ENCODE measurements at regions not wholly inside any gene's neighbourhood (a gene's known extent, or its start where the extent isn't known, plus 50 kb on each side); places are given as distances from the start of the nearest gene placed in this dataset.
"Not testable (repeated sequence)": the region's sequence is repeated elsewhere in the genome, so short reads cannot be mapped to it uniquely, and the experiment has no call there.

DNA sequence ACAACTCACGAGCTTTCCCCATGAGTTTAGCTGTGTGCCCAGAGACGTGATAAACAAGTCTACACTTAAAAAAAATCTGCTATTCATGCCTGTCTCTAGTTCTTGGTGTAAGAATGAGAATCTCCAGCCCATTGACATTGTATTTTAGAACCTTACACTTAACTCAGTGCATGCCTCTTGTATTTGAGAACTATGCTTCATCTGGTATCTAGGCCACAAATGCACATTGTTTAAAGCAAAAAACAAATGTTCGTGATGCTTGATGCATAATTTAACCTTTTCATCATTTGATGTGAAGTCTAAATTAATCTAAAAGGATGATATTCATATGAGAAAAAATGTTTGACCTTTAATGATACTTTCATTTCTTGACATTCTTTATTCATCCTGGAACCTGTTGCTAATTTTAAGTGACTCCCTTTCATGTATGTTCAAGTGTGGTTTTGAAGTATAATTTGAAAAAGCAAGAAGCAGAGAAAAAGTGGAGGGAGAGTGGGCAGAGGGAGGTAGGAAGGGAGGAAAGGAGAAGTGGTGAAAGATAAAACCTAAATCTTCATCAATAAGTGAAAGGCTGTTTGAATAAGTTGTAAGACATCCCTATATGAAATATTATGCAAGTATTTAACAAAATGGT is 116.9 kb downstream of the PFDN4 start:
- no peak for DNase-seq

DNA sequence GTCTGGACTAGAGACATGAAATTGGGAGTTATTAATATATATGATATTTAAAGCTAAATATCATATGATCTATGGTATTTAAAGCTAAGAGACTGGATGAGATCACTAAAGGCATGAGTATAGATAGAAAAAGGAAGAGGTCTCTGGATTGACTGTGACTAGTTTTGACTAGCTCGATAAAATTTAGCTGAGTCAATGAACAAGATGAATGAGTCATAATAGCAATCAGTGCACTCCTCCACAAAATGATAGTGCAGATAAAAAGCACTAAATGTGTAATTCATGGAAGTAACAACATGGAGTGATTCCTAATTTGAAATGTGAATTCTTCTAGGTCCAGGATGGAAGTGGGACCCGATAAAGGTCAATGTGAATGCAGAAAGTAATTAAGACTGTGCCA is 127.4 kb downstream of the PFDN4 start:
- DNase-seq = no peak

DNA sequence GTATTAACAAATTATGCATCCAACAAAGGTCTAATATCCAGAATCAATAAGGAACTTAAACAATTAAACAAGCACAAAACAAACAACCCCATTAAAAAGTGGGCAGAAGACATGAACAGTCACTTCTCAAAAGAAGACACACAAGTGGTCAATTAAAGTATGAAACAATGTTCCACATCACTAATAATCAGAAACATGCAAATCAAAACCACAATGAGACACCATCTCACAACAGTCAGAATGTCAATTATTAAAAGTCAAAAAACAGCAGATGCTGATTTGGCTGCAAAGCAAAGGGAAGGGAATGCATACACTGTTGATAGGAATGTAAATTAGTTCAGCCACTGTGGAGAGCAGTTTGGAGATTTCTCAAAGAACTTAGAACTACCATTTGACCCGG is 129.3 kb downstream of the PFDN4 start:
- no peak for DNase-seq

DNA sequence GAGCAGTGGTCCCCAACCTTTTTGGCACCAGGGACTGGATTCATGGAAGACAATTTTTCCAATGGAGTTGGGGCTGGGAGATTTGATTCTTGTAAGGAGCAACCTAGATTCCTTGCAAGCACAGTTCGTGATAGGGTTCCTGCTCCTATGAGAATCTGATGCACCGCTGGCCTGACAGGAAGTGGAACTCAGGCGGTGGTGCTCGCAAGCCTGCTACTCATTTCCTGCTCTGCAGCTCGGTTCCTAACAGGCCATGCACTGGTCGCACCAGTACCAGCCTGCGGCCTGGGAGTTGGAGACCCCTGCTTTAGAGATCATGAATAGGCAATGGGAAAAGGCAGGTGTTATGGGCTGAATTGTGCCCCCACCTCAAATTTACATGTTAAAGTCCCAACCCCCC is 131.2 kb downstream of the PFDN4 start:
- no peak for DNase-seq

DNA sequence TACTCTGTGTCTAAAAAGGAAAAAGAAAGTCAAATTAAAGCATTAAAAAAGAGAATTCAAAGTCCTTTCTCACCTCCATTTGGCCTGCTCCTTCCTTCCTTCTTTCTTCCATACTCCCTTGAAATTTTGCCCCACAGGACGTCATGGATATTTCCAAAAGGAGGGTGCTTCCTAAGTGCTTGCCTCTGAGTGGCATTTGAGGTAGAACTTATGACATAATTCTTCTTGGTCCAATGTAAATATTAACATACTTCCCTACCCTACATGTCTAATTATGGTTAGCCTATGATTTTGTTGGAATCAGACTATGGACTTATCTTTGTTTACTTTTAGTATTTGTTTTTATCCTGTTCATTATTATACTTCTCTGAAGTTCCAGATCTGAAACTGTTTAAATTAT is 132.3 kb downstream of the PFDN4 start:
- no peak for DNase-seq

DNA sequence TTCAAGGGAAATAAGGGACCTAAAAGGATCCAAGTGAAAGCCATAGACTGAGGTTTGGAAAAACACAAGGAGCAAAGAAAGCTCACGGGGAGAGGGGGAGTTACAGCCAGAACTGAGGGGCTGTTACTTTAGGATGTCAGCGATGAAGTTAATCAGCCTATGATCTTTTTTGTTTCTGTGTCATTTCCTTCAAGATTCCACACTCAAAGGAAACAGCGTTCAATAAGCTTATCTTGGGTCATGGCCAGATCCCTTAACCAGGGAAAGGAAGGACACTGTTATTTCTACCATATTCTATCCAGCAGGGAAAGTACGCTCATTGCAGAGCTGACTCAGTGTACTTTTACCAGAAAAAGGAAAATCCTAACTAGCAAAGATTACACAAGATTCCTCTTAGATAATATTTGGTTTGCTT is 132.8 kb downstream of the PFDN4 start:
- DNase-seq = no peak

DNA sequence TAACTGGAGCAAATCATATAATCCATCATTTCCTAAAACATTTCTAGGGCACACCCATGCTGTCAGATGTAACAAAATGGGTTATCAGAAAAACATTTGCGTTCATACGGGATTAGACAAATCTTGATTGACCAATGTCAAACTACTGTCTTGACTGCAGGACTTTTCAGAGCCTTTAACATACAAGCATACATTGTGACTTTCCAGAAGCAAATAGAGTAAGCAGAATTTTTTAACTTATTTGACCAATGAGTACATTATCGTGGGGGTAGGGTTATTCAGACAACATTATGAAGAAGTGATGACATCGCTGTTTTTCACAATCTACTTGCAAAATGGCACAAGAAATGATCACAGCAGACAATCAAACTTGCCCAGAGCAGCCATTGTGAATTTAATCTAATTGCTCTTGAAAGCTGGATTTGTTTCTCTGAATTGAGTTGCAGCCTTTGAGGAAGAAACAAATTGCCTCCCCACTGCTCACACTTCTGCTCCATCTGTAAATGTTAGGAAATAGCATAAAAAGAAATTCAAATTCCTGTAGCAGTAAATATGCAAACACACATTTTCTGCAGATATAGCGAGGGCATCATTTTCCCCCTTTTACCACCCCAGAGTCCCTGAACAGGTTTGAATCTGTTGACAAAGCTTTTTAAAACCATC is 133.0 kb upstream of the DOK5 start:
- DNase-seq = no peak

DNA sequence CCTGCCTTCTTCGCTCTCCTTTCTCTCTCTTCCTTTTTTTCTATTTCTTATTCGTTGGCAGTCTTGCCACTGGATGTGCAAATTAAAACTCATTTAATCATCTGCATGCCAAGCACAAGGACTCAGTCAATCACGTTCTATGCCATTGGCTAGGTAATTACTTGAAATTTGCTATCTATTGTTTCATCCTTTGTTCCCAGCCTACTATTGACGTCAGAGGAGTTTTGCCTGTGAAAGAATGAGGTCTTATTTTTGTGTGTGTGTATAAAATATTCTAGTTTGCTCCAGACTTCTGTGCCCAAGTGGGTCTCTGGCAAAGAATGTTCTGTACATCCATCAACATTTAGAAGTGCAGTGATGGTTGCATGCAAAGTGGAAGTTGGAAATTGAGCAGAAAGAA is 132.3 kb upstream of the DOK5 start:
- no peak for DNase-seq

DNA sequence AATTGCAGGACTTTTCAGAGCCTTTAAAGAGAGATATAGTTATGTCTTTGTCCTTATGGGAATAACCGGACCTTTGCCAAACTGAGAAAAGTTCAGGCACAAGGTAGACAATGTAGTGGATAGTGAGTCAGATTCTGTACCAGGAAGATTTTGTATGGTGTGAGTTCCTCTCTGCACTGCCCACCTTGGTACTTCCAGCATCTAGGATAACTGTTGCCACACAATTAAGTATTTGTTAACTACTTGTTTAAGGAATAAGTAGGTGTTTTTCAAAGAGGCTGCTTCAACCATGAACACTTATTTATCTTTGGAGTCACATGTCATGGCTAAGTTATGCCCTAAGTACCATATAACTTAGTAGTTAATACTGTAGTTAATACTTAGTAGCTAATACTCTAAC is 131.8 kb upstream of the DOK5 start:
- DNase-seq = no peak

DNA sequence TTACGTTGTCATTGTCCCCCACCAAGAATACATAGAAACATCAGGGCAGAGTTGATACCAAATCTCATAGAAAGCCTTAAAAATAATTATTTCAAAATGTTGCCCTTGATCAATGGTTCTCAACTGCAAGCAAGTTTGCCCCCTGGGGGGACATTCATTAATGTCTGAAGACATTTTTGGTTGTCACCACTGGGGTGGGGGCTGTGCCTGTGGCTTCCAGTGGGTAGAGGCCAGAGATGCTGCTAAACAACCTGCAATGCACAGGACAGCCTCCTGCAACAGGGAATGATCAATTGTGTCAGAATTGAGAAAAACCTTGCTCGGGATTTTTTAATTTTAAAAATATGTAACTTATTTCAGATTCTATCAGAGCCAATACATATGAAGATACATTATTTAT is 130.6 kb upstream of the DOK5 start:
- no peak for DNase-seq

DNA sequence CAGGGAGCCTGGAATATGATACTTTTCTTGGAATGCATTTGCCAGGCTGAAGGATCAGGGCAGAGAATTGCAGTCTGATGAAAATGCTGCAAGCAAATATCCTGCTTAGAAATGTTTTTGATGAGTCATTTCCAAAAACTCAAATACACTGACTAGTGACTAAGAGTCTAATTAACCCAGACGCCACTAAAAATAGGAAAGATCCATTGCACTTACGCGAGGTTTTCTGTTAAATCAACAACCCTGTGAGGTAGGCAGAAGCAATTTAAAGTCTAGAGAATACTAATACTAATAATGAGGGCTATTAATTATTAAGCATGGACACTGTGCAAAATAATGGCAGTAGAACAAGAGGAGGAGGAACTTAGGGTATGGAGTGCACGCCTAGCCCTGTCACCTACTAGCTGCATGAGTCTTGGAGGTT is 130.1 kb upstream of the DOK5 start:
- DNase-seq = no peak

DNA sequence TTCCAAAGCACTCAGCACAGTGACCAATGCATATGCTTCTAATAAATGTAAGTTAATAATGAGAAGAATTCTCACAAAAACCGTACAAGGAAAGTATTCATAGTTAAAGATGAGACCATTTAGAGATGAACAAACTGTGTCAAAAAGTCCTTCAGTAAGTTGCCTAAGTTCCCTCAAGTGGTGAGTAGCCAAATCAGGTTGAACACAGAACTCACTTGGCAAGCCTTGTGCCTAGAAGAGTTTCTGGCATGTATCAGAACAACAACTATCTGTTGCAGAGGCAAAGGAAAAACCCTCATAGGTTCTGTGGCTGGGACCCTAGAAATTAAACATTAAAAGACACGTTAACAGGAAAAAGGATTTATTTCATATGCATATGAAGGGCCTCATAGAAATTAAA is 129.6 kb upstream of the DOK5 start:
- no peak for DNase-seq

DNA sequence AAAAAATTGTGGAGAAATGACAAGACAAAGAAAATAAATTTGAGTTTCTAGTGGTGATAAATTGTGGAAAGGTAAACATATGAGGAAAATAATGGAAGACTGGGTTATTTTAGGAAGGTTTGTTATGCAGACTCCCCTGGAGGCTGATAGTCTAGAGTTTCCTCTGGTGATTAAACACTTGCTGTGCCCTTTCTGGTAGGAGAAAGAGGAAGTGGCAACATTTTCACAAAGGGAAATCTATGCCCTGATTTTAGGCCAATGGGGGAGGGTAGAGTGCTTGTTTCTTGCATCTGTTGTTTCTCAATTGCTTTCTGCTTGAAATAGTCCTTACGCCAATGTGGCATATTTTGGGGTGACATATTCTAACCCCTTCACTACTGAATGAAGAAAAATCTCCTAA is 129.1 kb upstream of the DOK5 start:
- no peak for DNase-seq

DNA sequence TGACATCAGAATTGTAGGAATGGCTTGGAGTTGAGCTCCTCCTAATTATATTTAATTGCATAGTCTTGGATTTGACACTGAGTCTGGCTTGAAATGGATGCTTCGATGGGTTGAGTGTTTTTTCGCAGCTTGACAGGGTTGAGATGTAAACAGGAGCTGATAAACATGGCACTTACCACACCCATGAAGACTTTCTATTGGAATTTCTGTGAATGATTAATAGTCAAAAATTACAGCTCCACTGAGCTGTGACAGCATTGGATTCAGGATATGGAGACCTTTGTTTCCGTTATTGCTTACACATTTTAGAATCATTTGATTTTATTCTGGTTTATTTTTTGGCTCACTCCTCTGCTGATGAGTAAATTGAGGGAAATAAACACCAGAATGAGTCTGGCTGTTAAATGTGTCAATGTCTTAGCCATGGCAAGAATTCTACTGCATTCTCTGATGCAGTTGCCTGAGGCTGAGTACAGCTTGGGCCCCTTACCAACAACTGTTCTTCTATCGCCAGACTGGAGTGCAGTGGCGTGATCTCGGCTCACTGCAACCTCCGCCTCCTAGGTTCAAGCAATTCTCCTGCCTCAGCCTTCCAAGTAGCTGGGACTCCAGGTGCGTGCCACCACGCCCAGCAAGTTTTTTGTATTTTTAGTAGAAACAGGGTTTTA is 128.1 kb upstream of the DOK5 start:
- DNase-seq = no peak

DNA sequence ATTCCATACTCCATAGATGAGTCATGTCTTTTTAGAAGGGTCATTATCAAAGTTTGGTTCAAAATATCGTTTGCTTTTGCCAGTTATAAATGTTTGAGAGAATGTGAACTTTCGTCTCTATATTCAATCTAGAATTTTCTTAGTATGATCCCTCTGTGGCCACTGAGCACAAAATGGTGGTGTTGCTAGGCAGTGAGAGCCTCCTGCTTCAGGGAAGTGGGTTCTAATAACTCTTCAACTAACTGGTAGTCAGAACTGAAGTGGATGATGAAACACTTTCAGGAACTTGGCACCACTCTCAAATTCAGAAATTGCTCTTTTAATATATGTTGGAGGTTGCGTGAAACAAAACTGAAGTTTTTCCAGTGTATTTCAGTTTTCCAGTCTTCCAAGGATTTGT is 125.0 kb upstream of the DOK5 start:
- DNase-seq = no peak

DNA sequence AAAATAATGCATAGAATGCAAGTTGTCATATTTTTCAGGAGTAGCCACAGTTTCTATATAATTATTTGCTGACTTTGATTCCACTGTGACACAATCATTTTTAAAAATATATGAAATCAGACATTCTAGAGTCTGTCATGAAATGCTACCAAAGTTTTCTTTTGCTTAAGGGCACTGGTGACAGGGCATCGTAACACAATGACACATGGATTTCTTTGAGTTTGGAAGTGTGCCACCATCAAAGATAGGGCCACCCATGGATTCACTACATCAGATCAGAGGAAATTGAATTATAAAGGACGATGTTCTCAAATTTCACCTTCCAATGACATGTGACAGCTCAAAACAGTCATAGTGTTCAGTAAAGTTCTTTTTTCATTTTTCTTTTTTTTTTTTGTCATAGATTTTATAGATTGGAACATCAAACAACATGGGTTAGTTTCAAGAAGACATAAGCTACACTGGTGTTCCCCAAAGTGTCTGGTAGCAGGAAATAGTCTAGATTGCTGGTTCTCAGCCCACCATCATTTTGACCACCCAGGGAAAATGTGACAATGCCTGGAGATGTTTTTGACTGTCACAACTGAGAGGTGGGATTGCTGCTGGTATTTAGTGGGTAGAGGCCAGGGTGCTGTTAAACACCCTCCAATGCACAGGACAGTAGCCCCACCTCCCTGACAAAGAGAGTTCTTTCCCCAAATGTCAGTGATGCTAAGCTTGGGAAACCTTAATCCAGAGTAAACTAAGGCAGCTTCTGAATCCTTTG is 123.8 kb upstream of the DOK5 start:
- no peak for DNase-seq

DNA sequence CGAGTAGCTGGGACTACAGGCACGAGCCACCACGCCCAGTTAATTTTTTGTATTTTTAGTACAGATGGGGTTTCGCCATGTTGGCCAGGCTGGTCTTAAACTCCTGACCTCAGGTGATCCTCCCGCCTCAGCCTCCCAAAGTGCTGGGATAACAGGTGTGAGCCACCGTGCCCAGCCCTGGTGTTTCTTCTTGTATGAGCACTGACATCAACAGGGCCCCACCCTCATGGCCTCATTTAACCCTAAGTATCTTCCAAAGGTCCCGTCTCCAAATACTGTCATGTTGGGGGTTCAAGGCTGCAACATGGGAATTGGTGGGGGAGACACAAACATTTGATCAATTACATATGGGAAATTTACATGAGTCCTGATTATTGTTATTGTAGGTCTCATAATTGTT is 122.9 kb upstream of the DOK5 start:
- not testable (repeated sequence) for DNase-seq

DNA sequence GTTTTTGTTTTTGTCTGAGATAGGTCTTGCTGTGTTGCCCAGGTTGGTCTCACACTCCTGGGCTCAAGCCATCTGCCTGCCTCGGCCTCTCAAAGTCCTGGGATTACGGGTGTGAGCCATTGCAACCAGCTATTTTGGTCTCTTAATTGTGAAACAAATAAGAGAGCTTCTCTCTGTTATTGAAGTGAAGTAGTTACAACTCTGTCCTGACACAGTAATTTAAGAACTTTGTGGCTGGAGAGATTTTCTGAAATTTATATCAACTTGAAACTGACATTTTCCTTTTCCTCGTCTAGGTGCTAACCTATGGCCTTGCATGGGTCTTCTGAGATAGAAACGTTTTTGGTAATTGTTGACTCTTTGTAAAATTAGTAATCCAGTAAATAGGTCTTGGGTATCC is 122.1 kb upstream of the DOK5 start:
- no peak for DNase-seq

DNA sequence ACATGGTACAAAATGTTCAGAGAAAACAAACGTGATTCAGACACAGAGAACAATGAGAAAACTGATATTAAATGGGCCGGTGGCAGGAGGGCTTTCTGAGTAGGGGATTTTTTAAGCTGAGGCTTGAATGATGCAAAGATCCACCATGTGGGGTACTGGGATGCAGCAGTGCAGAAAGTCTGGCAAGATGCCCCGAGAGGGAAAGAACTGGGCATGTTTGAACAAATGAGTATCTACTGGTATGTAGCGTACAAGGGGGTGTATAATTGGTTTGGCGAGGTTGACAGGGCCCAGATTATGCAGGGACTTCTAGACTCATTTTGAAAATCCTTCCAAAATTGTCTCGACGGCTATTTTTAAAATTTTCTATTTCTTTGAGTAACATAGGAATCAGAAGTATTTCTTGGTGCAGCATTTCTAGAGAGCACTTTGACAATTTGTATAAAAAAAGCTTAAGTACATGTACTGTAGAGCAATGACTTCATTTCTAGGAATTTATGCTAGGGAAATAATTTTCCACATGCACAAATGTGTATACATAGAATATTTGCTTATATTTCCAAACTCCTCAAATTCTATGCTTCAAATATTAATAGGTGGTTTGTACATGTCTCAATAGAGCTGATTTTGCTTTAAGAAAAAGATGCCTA is 119.6 kb upstream of the DOK5 start:
- DNase-seq = no peak

DNA sequence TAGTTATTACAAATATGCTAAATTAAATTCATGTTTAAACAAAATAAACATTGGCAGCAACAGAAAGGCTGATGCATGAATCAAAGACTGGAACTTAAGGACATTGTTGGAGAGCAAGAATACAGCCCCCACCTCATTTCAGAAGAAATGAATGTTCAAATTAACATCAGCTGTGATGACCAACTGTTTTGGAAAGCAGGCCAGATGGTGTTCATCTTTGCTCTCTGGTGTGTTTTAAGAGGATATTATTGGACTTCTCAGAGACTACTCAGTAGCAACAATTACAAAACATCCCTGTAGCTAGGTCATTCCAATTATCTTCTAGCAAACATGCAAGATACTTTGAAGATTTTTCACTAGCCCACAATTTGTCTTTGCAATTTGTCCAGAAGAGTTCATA is 118.6 kb upstream of the DOK5 start:
- no peak for DNase-seq

DNA sequence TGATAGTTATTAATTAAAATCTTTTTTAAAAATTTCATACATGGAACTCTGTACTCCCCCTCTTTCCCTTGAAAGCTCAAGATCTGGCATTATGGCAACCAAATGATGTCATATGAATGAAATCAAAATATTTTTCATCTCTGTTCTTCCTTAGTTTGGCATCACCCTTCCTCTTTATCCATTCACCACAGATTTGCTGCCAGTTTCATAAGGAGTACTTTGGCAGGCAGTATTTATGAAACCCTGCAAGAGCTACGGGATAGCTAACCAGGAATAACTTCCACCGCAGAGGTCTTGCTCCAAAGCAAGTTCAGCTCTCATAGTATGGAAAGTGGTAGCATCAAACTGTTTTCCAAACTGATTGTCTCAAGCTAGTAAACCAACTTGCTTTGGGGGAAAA is 113.9 kb upstream of the DOK5 start:
- DNase-seq = no peak

DNA sequence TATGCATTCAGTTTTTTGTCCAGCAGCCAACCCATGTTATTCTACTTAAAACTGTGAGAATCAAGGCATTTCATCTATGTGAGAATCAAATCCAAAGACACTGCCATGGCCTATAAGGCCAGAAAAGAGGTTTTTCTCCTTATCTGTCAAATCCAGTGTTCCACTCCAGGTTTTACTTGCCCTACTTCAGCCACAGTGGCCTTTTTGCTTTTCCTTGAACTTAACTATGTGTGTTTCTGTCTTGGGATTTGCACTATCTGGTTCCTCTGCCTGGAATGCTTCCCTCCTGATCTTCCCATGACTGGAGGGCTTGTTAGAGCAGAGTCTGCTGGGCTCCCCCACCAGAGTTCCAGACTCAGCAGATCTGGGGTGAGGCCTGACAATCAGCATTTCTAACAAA is 113.1 kb upstream of the DOK5 start:
- no peak for DNase-seq

DNA sequence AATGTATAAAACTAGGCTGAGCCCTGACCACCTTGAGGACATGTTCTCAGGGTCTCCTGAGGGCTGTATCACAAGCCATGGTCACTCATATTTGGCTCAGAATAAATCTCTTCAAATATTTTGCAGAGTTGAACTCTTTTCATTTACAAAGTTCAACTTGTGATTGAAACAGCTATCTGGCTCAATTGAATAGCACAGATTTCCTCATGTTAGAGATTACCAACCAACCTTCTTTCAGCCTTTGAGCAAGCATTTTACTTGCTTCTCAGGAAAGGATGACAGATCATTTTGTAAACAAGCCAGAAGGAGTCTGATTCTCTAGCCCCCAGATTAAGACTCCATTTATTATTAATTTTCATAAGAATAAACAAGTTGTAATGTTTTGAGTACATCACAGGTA is 111.0 kb upstream of the DOK5 start:
- no peak for DNase-seq

Measured in NCI-H187 (cell line).